Omental fat pad (tissue), 3 donors: ENCODE measurements at regions not wholly inside any gene's neighbourhood (a gene's known extent, or its start where the extent isn't known, plus 50 kb on each side); places are given as distances from the start of the nearest gene placed in this dataset.
"Not testable (repeated sequence)": the region's sequence is repeated elsewhere in the genome, so short reads cannot be mapped to it uniquely, and the experiment has no call there.

ENCODE experiments used
- ATAC-seq: fragments of 150-250 bp; one replicate; pipeline ENCODE4 v1.9.1; 2016; ENCODE audit warnings: mild to moderate bottlenecking, moderate library complexity; ENCODE audit not compliant: low FRiP score
- DNase-seq: peaks from one replicate; pipeline ENCODE4 v3.0.0-alpha.2; 2019; ENCODE audit warnings: low spot score
- CTCF ChIP-seq, 3 donors: fragments of 450-650 bp; IDR thresholded peaks; one replicate each; pipeline ENCODE4 v1.5.1; 2016 to 2017; ENCODE audit warnings: antibody characterized with exemption in 3 of 3, mild to moderate bottlenecking in 3 of 3, moderate library complexity in 2 of 3

GRCh38 chr10:44249490-44249889 is 135.4 kb downstream of the CXCL12 start:
- no peak for TF ChIP-seq CTCF (IDR thresholded peaks at IDR 0.05)
- ATAC-seq (no peak), DNase-seq (no peak)

- ATAC-seq, DNase-seq: not testable (repeated sequence)
Measured at GRCh38 chr10:44246700-44247099, 138.2 kb downstream of the CXCL12 start.

GRCh38 chr10:44246287-44246686 is 138.6 kb downstream of the CXCL12 start:
- DNase-seq, ATAC-seq: not testable (repeated sequence)

GRCh38 chr10:44245601-44245938 is 139.3 kb downstream of the CXCL12 start:
- TF ChIP-seq CTCF (IDR thresholded peaks at IDR 0.05), result no peak
- ATAC-seq, result no peak
- DNase-seq, result no peak

- no peak for TF ChIP-seq CTCF (IDR thresholded peaks at IDR 0.05)
- no peak for DNase-seq
- no peak for ATAC-seq
Measured at GRCh38 chr10:44244745-44245600, 139.9 kb downstream of the CXCL12 start.

- TF ChIP-seq CTCF (IDR thresholded peaks at IDR 0.05), result no peak
- no peak for ATAC-seq
Measured at GRCh38 chr10:44243851-44244510, 140.9 kb downstream of the CXCL12 start.

GRCh38 chr10:44242826-44243225 is 142.1 kb downstream of the CXCL12 start:
- ATAC-seq (no peak), DNase-seq (no peak)
- TF ChIP-seq CTCF (IDR thresholded peaks at IDR 0.05), result no peak

More at GRCh38 chr10:44243851-44244510, 140.9 kb downstream of the CXCL12 start:
- no peak for DNase-seq

- ATAC-seq (no peak), DNase-seq (no peak)
- no peak for TF ChIP-seq CTCF (IDR thresholded peaks at IDR 0.05)
Measured at GRCh38 chr10:44242091-44242490, 142.8 kb downstream of the CXCL12 start.
